ENCODE measurements at regions not wholly inside any gene's neighbourhood (a gene's known extent, or its start where the extent isn't known, plus 50 kb on each side); places are given as distances from the start of the nearest gene placed in this dataset.

- DNase-seq, result no peak
- ChIA-PET POLR2A (no interaction called here), CTCF (interaction anchor here (1.2 to 4.5 kb wide), 3 partner anchors 11 to 63 kb away, joined by 4 to 26 read pairs (median 5); no protein-coding TSS in a partner anchor)
- H3K27ac ChIP-seq (ENCODE audit: insufficient read depth in 1 of 2, low read depth in 1 of 2, low read length in 2 of 2, poor library complexity in 1 of 2, severe bottlenecking in 2 of 2), result no peak overlapping the region
- H3K4me1 ChIP-seq (ENCODE audit: control extremely low read depth in 1 of 4, control insufficient read depth in 4 of 4, insufficient read depth in 4 of 4, low read length in 3 of 4), result peaks cover 0 to 22% (median 20%) of the 10 kb centered on the region in 4 experiments
- H3K27me3 ChIP-seq (replicated peaks in 2 of 5; ENCODE audit: control insufficient read depth in 4 of 5, insufficient read depth in 5 of 5, low read length in 4 of 5), result peaks cover 0 to 2% (median 0%) of the 10 kb centered on the region in 5 experiments
- no CpG with 5 or more reads among the region's 6 CpGs for WGBS (ENCODE audit: insufficient coverage)
- no peak overlapping the region for H3K4me3 ChIP-seq (ENCODE audit: control insufficient read depth in 1 of 7, extremely low read depth in 1 of 7, insufficient read depth in 4 of 7, low read depth in 2 of 7, low read length in 6 of 7)
- H3K9me3 ChIP-seq (ENCODE audit: control extremely low read depth in 1 of 5, control insufficient read depth in 4 of 5, insufficient read depth in 2 of 5, low read depth in 1 of 5, low read length in 4 of 5), result no peaks in the 10 kb centered on the region
- H3K36me3 ChIP-seq (ENCODE audit: control insufficient read depth in 4 of 4, insufficient read depth in 4 of 4, low read length in 3 of 4), result no peaks in the 10 kb centered on the region
Observed at GRCh38 chr3:128569756-128570155, 76.8 kb upstream of the GATA2 start.

GRCh38 chr3:128568602-128569490 lies 75.8 kb upstream of the GATA2 start:
- H3K4me1 ChIP-seq (ENCODE audit: control extremely low read depth in 1 of 4, control insufficient read depth in 4 of 4, insufficient read depth in 4 of 4, low read length in 3 of 4), result peaks cover 0 to 18% (median 17%) of the 10 kb centered on the region in 4 experiments
- no peaks in the 10 kb centered on the region for H3K36me3 ChIP-seq (ENCODE audit: control insufficient read depth in 4 of 4, insufficient read depth in 4 of 4, low read length in 3 of 4)
- CTCF ChIA-PET, result interaction anchor here (0.6 to 2.9 kb wide), 4 partner anchors 11 to 612 kb away, joined by 3 to 12 read pairs (median 6); no protein-coding TSS in a partner anchor
- H3K9me3 ChIP-seq (ENCODE audit: control extremely low read depth in 1 of 5, control insufficient read depth in 4 of 5, insufficient read depth in 2 of 5, low read depth in 1 of 5, low read length in 4 of 5), result no peaks in the 10 kb centered on the region
- 96% methylated on average over 12 of the region's 17 CpGs for WGBS (ENCODE audit: insufficient coverage)
- no peak overlapping the region for H3K27ac ChIP-seq (ENCODE audit: insufficient read depth in 1 of 2, low read depth in 1 of 2, low read length in 2 of 2, poor library complexity in 1 of 2, severe bottlenecking in 2 of 2)
- H3K4me3 ChIP-seq (ENCODE audit: control insufficient read depth in 1 of 7, extremely low read depth in 1 of 7, insufficient read depth in 4 of 7, low read depth in 2 of 7, low read length in 6 of 7), result no peak overlapping the region
- no peak for DNase-seq
- peaks cover 0 to 2% (median 0%) of the 10 kb centered on the region in 5 experiments for H3K27me3 ChIP-seq (replicated peaks in 2 of 5; ENCODE audit: control insufficient read depth in 4 of 5, insufficient read depth in 5 of 5, low read length in 4 of 5)
- POLR2A ChIA-PET, result no interaction called here

GRCh38 chr3:128567705-128568356 lies 74.8 kb upstream of the GATA2 start:
- H3K27ac ChIP-seq (ENCODE audit: insufficient read depth in 1 of 2, low read depth in 1 of 2, low read length in 2 of 2, poor library complexity in 1 of 2, severe bottlenecking in 2 of 2), result no peak overlapping the region
- ChIA-PET POLR2A (interaction anchor here (1.4 kb wide), 1 partner anchor 11 kb away, joined by 4 read pairs; no protein-coding TSS in a partner anchor), CTCF (interaction anchor here (0.6 to 2.9 kb wide), 7 partner anchors 10 to 613 kb away, joined by 3 to 12 read pairs (median 3); no protein-coding TSS in a partner anchor)
- 96% methylated on average over 12 of the region's 12 CpGs for WGBS (ENCODE audit: insufficient coverage)
- H3K4me1 ChIP-seq (ENCODE audit: control extremely low read depth in 1 of 4, control insufficient read depth in 4 of 4, insufficient read depth in 4 of 4, low read length in 3 of 4), result peaks cover 0 to 8% (median 8%) of the 10 kb centered on the region in 4 experiments
- peak in 1 of 3 donors; percentile 24 for DNase-seq
- no peaks in the 10 kb centered on the region for H3K36me3 ChIP-seq (ENCODE audit: control insufficient read depth in 4 of 4, insufficient read depth in 4 of 4, low read length in 3 of 4)
- no peaks in the 10 kb centered on the region for H3K27me3 ChIP-seq (replicated peaks in 2 of 5; ENCODE audit: control insufficient read depth in 4 of 5, insufficient read depth in 5 of 5, low read length in 4 of 5)
- no peak overlapping the region for H3K4me3 ChIP-seq (ENCODE audit: control insufficient read depth in 1 of 7, extremely low read depth in 1 of 7, insufficient read depth in 4 of 7, low read depth in 2 of 7, low read length in 6 of 7)
- H3K9me3 ChIP-seq (ENCODE audit: control extremely low read depth in 1 of 5, control insufficient read depth in 4 of 5, insufficient read depth in 2 of 5, low read depth in 1 of 5, low read length in 4 of 5), result no peaks in the 10 kb centered on the region

- CTCF ChIA-PET, result interaction anchor here (0.8 to 2.9 kb wide), 7 partner anchors 9 to 384 kb away, joined by 3 to 12 read pairs (median 3); no protein-coding TSS in a partner anchor
- no peaks in the 10 kb centered on the region for H3K27me3 ChIP-seq (replicated peaks in 2 of 5; ENCODE audit: control insufficient read depth in 4 of 5, insufficient read depth in 5 of 5, low read length in 4 of 5)
- no peak for DNase-seq
- POLR2A ChIA-PET, result interaction anchor here (1.4 kb wide), 1 partner anchor 10 kb away, joined by 4 read pairs; no protein-coding TSS in a partner anchor
- 97% methylated on average over 6 of the region's 6 CpGs for WGBS (ENCODE audit: insufficient coverage)
- H3K27ac ChIP-seq (ENCODE audit: insufficient read depth in 1 of 2, low read depth in 1 of 2, low read length in 2 of 2, poor library complexity in 1 of 2, severe bottlenecking in 2 of 2), result no peak overlapping the region
- no peak overlapping the region for H3K4me3 ChIP-seq (ENCODE audit: control insufficient read depth in 1 of 7, extremely low read depth in 1 of 7, insufficient read depth in 4 of 7, low read depth in 2 of 7, low read length in 6 of 7)
- no peaks in the 10 kb centered on the region for H3K36me3 ChIP-seq (ENCODE audit: control insufficient read depth in 4 of 4, insufficient read depth in 4 of 4, low read length in 3 of 4)
- H3K9me3 ChIP-seq (ENCODE audit: control extremely low read depth in 1 of 5, control insufficient read depth in 4 of 5, insufficient read depth in 2 of 5, low read depth in 1 of 5, low read length in 4 of 5), result no peaks in the 10 kb centered on the region
- peaks cover 0 to 2% (median 1%) of the 10 kb centered on the region in 4 experiments for H3K4me1 ChIP-seq (ENCODE audit: control extremely low read depth in 1 of 4, control insufficient read depth in 4 of 4, insufficient read depth in 4 of 4, low read length in 3 of 4)
Observed at GRCh38 chr3:128567141-128567540, 74.1 kb upstream of the GATA2 start.

GRCh38 chr3:128563439-128563838 lies 70.4 kb upstream of the GATA2 start:
- POLR2A ChIA-PET, result no interaction called here
- WGBS (ENCODE audit: insufficient coverage), result 98% methylated on average over 6 of the region's 7 CpGs
- CTCF ChIA-PET, result no interaction called here
- H3K4me3 ChIP-seq (ENCODE audit: control insufficient read depth in 1 of 7, extremely low read depth in 1 of 7, insufficient read depth in 4 of 7, low read depth in 2 of 7, low read length in 6 of 7), result no peak overlapping the region
- no peaks in the 10 kb centered on the region for H3K36me3 ChIP-seq (ENCODE audit: control insufficient read depth in 4 of 4, insufficient read depth in 4 of 4, low read length in 3 of 4)
- H3K27me3 ChIP-seq (replicated peaks in 2 of 5; ENCODE audit: control insufficient read depth in 4 of 5, insufficient read depth in 5 of 5, low read length in 4 of 5), result no peaks in the 10 kb centered on the region
- H3K27ac ChIP-seq (ENCODE audit: insufficient read depth in 1 of 2, low read depth in 1 of 2, low read length in 2 of 2, poor library complexity in 1 of 2, severe bottlenecking in 2 of 2), result no peak overlapping the region
- H3K4me1 ChIP-seq (ENCODE audit: control extremely low read depth in 1 of 4, control insufficient read depth in 4 of 4, insufficient read depth in 4 of 4, low read length in 3 of 4), result peaks cover 0 to 16% (median 14%) of the 10 kb centered on the region in 4 experiments
- DNase-seq, result no peak
- H3K9me3 ChIP-seq (ENCODE audit: control extremely low read depth in 1 of 5, control insufficient read depth in 4 of 5, insufficient read depth in 2 of 5, low read depth in 1 of 5, low read length in 4 of 5), result no peaks in the 10 kb centered on the region

GRCh38 chr3:128561504-128561903 lies 68.5 kb upstream of the GATA2 start:
- POLR2A ChIA-PET, result no interaction called here
- Histone ChIP-seq H3K36me3 (ENCODE audit: control insufficient read depth in 4 of 4, insufficient read depth in 4 of 4, low read length in 3 of 4) (no peaks in the 10 kb centered on the region), H3K27me3 (replicated peaks in 2 of 5; ENCODE audit: control insufficient read depth in 4 of 5, insufficient read depth in 5 of 5, low read length in 4 of 5) (no peaks in the 10 kb centered on the region), H3K9me3 (ENCODE audit: control extremely low read depth in 1 of 5, control insufficient read depth in 4 of 5, insufficient read depth in 2 of 5, low read depth in 1 of 5, low read length in 4 of 5) (no peaks in the 10 kb centered on the region), H3K4me1 (ENCODE audit: control extremely low read depth in 1 of 4, control insufficient read depth in 4 of 4, insufficient read depth in 4 of 4, low read length in 3 of 4) (peaks cover 0 to 33% (median 29%) of the 10 kb centered on the region in 4 experiments), H3K4me3 (ENCODE audit: control insufficient read depth in 1 of 7, extremely low read depth in 1 of 7, insufficient read depth in 4 of 7, low read depth in 2 of 7, low read length in 6 of 7) (no peak overlapping the region), H3K27ac (ENCODE audit: insufficient read depth in 1 of 2, low read depth in 1 of 2, low read length in 2 of 2, poor library complexity in 1 of 2, severe bottlenecking in 2 of 2) (no peak overlapping the region)
- no CpG with 5 or more reads among the region's 2 CpGs for WGBS (ENCODE audit: insufficient coverage)
- no peak for DNase-seq
- CTCF ChIA-PET, result interaction anchor here (1.0 to 1.9 kb wide), 9 partner anchors 9 to 136 kb away, joined by 3 to 5 read pairs (median 4); no protein-coding TSS in a partner anchor
